ENCODE measurements at regions not wholly inside any gene's neighbourhood (a gene's known extent, or its start where the extent isn't known, plus 50 kb on each side); places are given as distances from the start of the nearest gene placed in this dataset.
"Not testable (repeated sequence)": the region's sequence is repeated elsewhere in the genome, so short reads cannot be mapped to it uniquely, and the experiment has no call there.

GRCh38 chr2:51774606-51775005, 742.7 kb upstream of the NRXN1 start:
- not testable (repeated sequence) for TF ChIP-seq CTCF (IDR thresholded peaks at IDR 0.05); POLR2A (IDR thresholded peaks at IDR 0.05; ENCODE audit: low read length)

All from A549 (cell line).